Left hindlimb (tissue), 1 donor: ENCODE measurements at regions not wholly inside any gene's neighbourhood (a gene's known extent, or its start where the extent isn't known, plus 50 kb on each side); places are given as distances from the start of the nearest gene placed in this dataset.
A peak's percentile ranks its signal among the peaks of the same experiment; 100 is the strongest.
"Not testable (repeated sequence)": the region's sequence is repeated elsewhere in the genome, so short reads cannot be mapped to it uniquely, and the experiment has no call there.

Source experiments
- DNase-seq: peaks from one replicate; pipeline ENCODE4 v3.0.0-alpha.2; 2018

DNA sequence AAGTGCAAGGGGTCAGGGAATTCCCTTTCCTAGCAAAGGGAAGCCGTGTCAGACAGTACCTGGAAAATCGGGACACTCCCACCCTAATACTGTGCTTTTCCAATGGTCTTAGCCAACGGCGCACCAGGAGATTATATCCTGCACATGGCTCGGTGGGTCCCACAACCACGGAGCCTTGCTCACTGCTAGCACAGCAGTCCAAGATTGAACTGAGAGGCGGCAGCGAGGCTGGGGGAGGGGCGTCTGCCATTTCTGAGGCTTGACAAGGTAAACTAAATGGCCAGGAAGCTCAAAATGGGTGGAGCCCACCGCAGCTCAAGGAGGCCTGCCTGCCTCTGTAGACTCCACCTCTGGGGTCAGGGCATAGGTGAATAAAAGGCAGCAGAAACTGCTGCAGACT is 76.5 kb upstream of the LINC00632 start:
- not testable (repeated sequence) for DNase-seq

DNA sequence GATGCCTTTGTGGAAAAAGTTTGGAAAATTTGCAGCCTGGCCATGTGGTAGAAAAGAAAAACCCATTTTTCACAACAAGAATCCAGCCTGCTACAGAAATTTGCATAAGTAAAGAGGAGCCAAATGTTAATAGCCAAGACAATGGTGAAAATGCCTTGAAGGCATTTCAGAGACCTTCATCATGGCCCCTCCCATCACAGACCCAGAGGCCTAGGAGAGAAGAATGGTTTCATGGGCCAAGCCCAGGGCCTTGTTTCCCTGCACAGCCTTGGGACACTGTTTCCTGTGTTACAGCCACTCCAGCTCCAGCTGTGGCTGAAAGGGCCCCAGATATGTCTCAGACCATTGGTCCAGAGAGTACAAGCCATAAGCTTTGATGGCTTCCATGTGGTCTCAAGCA is 101.4 kb upstream of the LINC00632 start:
- DNase-seq: no peak

DNA sequence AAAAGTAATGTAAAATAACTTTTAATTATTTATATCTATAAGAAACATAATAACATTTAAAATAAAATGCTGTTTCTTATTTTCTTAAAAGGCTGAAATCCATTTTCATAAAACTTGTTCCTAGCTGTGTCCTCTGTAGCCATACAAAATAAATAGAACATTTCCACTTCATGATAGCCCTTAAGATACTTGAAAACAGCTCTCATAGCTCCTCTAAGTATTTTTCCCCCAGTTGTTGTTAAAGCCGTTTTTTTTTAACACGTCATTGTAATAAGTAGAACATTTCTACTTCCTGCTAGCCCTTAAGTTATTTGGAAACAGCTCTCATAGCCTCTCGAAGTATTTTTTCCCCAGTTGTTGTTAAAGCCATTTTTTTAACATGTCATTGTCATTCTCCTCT is 97.3 kb upstream of the SOX3 start:
- no peak for DNase-seq

DNA sequence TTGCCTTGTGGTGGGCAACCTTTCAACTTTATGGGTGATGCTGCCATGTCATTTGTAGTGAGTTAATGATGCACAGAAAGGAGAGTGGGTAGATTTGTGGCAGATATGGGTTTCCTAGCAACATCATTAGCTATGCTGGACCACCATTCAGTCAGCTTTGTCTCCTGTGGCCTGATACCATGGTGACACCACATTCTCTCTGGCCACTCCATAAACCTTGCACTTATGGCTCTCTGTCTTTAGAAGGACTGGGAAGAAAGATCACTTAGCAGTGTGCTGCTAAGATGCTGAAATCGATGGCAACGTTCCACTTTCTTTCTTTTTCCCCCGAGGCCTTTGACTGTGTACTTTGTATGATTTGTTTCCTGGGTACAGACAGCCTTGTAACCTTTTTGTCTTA is 95.0 kb upstream of the SOX3 start:
- DNase-seq: no peak

DNA sequence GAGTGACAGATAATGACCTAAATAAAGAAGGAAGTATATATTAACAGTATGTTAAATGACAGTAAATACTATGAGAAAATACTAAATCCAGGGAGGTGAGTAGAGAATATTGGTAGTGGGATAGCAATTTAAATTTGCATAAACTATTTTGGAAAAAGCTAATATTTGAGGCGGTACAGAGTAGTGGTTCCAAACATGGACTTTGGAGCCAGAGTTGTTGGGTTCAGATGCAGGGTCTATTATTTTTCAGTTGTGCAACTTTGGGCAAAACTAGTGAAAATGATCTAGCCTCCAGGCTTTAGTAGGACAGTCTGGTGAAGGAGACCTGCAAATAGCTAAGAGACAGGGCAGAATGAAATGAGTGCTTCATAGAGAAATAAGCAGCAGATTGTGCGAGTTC is 84.8 kb upstream of the SOX3 start:
- DNase-seq: no peak

DNA sequence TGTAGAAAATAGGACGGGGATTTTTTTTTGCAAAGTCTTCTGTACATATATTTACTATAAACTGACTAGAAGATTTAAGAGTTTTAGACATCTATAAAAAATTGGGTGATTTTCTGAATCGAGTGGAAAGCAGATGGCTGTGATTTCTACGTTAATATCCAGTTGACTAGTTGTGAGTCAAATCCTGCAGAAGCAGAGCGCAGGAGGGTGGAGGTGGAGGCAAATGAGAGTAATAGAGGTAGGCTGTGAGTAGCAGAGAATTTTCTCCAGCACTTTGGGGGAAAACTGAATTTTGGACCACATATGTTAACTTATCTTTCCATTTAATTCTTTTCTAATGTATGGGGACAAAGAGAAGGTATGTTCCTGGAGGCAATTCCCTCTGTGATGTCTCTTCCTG is 82.1 kb upstream of the SOX3 start:
- no peak for DNase-seq

DNA sequence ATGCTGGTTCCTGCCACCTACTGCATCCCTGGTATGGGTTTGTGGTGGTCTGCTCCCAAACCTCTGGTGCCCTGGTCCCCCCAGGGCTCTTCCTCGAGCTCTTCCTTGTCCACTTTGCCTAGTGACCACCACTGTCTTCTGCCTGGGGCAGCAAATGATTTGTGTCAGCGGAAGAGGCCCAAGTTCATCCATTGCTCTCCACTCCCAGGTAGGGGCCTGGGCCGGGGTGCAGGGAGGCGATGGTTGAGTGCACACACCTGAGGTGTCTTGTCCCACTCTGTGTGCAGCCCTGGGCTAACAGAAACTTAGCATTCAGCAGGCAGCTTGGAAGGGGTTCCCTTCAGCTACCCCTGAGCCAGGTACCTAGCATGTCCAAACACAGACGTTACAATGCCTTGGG is 75.6 kb upstream of the SOX3 start:
- no peak for DNase-seq

DNA sequence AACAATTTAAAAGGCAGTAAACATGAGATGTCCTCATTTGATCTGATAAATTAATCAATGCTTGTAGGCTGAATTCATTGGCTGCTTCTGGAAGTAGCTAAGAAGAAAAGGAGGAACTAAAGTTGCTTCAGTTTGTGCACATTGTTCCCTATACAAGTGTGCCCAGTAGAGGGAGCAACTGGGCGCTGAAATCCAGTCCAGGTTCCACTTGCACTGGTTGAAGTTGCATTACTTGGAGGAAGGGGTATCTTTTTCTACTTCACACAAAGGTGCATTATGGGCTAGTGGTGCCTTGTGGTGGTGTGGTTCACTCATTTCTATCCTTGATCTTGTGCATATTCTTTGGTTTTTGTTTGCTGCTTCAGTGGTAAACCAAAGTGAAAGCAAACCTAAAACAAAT is 67.9 kb upstream of the SOX3 start:
- DNase-seq: peak; percentile 15

DNA sequence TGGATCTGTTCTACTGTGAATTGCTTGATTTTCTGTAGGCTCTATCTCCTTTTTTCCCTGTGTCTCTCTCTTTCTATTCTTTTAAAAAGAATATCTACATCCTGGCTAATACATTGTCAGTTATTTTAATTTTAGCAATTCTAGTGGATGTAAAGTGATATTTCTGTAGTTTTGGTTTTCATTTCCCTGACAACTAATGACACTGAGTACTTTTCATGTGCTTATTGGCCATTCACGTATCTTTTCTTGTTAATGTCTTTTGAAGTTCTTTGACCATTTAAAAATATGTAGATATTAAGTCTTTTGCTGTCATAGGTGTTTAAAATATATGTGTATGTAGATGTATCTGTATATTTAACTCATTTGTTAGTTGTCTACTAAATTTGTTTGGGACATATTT is 59.0 kb upstream of the SOX3 start:
- no peak for DNase-seq
